ENCODE measurements at regions not wholly inside any gene's neighbourhood (a gene's known extent, or its start where the extent isn't known, plus 50 kb on each side); places are given as distances from the start of the nearest gene placed in this dataset.

DNA sequence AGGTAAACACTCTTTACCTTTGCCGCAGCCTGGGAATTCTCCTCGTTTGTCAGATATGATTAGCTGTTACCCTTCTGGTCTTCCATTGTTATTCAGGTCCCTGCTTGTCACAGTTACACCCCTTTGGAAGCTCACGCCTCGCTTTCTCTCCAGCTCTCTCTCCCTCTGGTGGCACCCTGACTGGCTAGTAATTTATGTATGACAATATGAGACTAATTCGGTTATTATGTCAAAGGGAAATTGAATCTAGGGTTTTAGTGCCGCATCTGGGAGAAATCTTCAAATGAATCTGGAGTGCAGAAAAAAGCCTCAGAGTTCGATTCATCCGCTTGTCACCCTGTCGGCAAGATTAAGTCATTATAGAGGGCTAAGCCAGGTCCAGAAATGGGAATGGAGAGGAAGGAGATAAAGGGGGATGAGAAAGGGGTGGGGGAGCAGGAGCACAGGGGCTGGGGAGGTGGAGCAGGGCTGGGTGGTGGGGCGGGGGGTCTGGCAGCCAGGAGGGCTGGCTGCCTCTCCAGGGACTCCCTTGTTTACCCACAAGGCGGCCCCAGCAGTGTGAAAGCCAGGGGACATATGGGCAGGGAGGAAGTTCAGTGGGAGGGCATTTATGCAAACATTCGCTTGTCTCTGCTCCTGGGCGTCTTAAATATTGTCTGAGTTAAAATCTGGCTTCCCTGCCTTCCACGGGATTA is 179.0 kb upstream of the NECTIN1 start:
- TF ChIP-seq, protein P1, sequence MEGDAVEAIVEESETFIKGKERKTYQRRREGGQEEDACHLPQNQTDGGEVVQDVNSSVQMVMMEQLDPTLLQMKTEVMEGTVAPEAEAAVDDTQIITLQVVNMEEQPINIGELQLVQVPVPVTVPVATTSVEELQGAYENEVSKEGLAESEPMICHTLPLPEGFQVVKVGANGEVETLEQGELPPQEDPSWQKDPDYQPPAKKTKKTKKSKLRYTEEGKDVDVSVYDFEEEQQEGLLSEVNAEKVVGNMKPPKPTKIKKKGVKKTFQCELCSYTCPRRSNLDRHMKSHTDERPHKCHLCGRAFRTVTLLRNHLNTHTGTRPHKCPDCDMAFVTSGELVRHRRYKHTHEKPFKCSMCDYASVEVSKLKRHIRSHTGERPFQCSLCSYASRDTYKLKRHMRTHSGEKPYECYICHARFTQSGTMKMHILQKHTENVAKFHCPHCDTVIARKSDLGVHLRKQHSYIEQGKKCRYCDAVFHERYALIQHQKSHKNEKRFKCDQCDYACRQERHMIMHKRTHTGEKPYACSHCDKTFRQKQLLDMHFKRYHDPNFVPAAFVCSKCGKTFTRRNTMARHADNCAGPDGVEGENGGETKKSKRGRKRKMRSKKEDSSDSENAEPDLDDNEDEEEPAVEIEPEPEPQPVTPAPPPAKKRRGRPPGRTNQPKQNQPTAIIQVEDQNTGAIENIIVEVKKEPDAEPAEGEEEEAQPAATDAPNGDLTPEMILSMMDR (conservative IDR thresholded peaks at IDR 0.05): no peak
- TF ChIP-seq EZH2 (IDR thresholded peaks at IDR 0.05; ENCODE audit: low read depth): no peak
